Dedifferentiated amniotic fluid mesenchymal stem cell (primary cell): ENCODE measurements at regions not wholly inside any gene's neighbourhood (a gene's known extent, or its start where the extent isn't known, plus 50 kb on each side); places are given as distances from the start of the nearest gene placed in this dataset.

ENCODE experiments used
- DNase-seq: peaks from one replicate; pipeline ENCODE4 v3.0.0-alpha.2; 2016; ENCODE audit errors: extremely low spot score

DNA sequence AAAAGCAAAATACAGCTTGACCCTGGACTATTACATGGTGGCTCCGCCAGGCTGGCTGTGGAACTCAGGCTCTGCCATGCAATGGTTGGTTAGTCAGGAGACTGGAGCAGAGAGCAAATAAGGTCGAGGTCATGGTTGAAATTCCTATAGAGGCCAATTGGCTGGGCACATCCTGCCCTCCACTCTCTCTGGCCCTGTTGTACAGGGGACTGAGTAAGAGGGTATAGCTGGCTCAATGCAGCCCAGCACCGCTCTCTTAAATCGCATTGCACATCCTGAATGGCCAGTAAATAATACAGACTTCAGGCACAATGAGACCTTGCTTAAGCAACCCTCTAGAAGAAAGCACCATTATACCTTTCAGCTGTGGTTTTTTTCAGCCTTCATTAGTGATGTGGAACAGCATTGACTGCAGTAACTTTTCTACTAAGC, 59.3 kb upstream of the PPP2R5A start:
- no peak for DNase-seq

DNA sequence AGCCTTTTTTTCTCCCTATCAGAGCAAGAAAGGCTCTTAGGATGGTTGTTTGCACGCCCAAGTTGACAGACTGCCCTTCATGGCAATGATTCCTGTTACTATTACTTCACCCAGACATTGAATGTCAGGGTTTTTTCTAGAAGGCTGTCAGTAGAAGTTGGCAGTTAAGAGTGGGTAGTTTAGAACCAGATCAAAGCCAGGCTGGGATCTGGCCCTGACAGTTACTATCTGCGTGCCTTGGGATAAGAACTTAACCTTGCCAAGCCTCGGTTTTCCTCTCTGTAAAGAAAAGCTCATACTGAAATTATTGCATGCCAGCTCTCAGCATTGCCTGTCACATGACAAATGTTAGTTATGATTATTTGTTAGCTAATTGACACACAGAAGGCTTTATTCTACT, 58.7 kb upstream of the PPP2R5A start:
- no peak for DNase-seq

DNA sequence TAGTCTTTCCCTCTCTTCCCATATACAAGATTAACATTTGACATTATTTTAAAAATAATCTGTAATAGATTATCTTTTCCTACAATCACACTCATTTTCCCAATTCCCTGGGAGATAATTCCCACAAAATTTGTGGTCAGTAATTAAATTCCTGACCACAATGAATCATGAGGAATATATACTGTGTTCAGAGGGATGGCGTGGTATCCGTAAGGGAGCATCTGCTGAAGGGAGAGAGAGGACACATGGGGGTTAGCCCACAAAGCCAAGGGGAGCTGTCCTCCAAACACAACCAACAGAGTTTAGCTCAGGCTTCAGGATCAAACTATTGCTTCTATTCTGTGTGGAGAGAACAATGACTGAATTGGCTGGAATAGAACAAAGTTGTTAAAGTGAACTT, 57.1 kb upstream of the PPP2R5A start:
- DNase-seq: no peak

DNA sequence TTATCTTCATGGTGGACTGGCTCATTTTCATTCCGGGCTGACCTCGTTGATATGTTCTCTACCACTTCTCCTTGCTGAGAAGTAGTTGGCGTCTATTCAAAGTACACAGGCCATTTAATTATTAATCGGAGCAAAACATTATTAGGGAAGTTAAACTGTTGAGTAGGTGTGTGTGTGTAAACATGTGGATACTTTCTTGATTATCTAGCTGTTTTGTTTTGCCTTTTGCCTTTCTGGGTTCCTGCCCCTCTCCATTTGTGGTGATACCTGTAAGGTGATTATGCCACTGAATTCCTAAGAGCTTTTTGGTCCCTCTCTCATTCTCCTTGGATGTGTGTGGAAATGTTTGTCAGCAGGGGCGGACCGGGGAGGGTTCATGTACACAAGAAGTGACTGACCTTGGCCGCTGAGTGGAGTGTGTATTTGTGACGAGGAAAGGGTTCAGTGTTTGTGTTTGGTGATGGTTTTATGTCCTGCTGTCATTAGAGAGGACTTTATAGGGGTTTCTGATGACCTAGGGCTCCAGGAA, 56.6 kb upstream of the PPP2R5A start:
- no peak for DNase-seq

DNA sequence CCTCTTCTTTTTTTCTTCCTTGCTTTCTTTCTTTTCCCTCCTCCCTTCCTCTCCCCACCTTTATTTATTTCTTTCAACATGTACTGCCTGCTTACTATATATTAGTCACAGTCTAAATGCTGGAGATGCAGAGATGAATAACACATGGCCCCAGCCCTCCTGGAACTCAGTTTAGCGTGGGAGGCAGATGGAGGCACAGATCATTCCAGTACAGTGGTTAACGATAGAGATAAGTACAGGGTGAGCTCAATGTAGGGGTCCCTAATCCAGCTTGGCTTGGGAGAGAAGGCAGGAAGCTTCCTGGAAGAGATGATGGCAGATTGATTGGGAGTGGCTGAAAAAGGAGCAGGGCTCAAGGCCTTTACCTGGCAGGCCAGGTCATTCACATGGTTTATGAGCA, 55.6 kb upstream of the PPP2R5A start:
- peak; percentile 44 for DNase-seq

DNA sequence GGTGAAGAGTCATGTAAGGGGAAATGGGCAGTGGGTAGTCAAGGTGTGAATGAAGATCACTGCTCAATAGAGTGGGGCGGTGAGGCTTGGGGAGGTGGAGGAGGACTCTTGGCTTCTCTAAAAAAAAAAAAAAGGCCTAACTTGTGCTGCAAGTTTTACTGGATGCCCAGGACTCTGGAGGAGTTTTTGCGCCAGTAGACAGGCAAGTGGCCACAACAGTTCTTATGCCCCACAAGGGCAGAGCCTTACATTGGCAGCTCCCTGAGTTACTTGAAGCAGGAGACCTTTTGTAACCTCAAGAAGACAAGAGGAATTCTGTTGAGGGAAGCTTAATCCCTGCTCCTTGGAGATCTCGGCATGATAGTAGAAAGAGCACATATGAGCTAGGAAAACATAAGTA, 54.9 kb upstream of the PPP2R5A start:
- no peak for DNase-seq

DNA sequence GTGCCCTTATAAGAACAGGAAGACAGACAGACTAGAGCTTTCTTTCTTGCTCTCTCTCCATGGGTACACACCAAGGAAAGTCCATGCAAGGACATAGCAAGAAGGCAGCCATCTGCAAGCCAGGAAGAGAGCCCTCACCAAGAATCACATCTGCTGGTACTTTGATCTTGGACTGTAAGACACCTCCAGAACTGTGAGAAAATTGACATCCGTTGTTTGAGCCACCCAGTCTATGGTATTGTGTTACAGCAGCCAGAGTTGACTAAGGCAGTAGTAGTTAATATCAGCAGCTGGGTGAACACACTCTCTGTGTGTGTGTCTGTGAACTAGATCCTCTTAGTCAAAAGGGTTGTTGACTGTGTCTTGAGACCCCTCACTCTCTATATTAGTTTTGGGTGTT, 53.8 kb upstream of the PPP2R5A start:
- no peak for DNase-seq

DNA sequence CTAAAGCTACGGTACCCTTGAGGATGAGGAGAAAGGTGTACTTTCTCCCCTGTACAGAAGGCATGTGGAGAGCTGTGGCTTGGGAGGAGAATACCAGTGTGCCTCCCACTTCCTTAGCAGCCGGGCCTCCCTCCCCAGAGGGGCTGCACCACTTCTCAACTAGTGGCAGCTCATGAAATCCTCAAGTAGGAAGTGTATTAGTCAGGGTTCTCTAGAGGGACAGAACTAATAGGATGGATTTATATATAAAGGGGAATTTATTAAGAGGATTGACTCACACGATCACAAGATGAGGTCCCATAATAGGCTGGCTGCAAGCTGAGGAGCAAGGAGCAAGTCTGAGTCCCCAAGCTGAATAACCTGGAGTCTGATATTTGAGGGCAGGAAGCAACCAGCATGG, 53.1 kb upstream of the PPP2R5A start:
- DNase-seq: no peak

DNA sequence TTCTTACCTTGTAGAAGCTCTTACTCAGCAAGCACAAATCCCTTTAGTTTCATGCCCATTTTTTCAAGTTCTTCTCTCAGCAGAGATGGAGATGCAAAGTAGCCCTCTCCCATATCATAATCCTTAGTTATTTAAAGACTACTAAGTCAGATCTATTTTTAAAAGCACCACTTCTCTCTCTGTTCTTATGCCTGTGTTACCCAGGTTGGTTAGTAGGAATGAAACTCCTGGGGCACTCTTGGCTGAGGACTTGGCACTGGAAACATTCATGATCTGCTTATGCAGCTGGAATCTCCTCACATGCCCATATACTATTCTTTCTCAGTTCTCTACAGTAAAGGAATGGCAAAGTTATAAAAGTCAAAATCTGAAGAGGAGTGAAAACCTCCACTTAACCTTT, 51.9 kb upstream of the PPP2R5A start:
- DNase-seq: no peak

DNA sequence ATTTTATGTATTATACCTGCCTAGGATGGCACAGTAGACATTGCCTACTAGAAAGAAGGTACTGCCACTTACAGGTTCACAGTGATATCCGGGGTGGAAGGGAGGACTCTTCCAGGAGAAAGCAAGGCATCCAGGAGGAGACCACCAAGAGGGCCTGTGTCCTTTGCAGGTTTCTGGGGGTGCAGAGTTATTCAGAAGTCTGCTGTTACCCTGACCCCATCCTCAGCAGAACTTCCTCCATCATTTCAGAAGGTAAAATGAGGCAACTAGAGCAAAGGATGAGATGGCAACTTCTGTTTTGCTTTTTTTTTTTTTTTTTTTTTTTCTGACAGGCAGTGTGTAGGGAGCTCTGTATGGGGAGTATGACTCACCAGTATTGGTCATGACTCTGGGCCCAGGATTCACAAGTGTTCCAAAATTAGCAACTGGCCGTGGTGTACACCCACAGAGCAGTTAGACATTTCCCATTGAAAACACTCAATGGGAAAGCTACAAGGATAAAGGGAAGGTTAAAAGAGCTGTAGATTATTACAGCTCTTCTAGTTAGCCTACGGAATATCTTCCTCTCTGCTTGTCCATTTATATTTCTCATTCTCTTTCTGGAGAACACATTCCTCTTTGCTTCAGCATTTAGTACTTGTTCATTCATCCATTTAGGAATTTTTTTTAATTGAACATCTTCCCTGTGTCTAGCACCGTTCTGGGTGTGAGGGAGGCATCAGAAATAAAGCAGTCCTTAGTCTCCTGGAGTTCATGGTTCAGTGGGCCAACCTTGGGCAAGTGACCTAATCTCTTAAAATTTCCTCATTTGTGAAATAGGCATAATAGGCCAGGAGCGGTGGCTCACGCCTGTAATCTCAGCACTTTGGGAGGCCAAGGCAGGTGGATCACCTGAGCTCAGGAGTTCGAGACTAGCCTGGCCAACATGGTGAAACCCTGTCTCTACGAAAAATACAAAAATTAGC, 50.5 kb upstream of the PPP2R5A start:
- DNase-seq: peak; percentile 93
